Lower lobe of right lung (tissue), 2 donors: ENCODE measurements at regions not wholly inside any gene's neighbourhood (a gene's known extent, or its start where the extent isn't known, plus 50 kb on each side); places are given as distances from the start of the nearest gene placed in this dataset.
"Not testable (repeated sequence)": the region's sequence is repeated elsewhere in the genome, so short reads cannot be mapped to it uniquely, and the experiment has no call there.

Experiments
- ATAC-seq, 2 donors: fragments of 200-7000 bp; cut with Tn5 transposase; one replicate each; pipeline ENCODE4 v1.9.1; 2020 to 2022; ENCODE audit warnings: mild to moderate bottlenecking in 2 of 2, moderate library complexity in 2 of 2
- DNase-seq: peaks from one replicate; pipeline ENCODE4 v3.0.0-alpha.2; 2020
- H3K27ac ChIP-seq: fragments of 200-600 bp; one replicate; pipeline ENCODE4 v1.8.0; 2022
- H3K27me3 ChIP-seq: fragments of 200-600 bp; one replicate; pipeline ENCODE4 v1.8.0; 2022; ENCODE audit warnings: low read depth
- H3K36me3 ChIP-seq: fragments of 200-600 bp; one replicate; pipeline ENCODE4 v1.8.0; 2022; ENCODE audit warnings: mild to moderate bottlenecking
- H3K4me1 ChIP-seq: fragments of 200-600 bp; one replicate; pipeline ENCODE4 v1.8.0; 2022
- H3K4me3 ChIP-seq: fragments of 200-600 bp; one replicate; pipeline ENCODE4 v1.8.0; 2022; ENCODE audit warnings: mild to moderate bottlenecking
- H3K9me3 ChIP-seq: fragments of 200-600 bp; one replicate; pipeline ENCODE4 v1.8.0; 2022
- intact Hi-C: fragments of 100-400 bp; cut with DNase I; formaldehyde crosslinking; loops from one replicate; pipeline ENCODE4 v1.11.0; 2022
- TF ChIP-seq, protein P1 (sequence below): fragments of 200-600 bp; IDR thresholded peaks from one replicate; pipeline ENCODE4 v1.8.0; 2022; ENCODE audit warnings: antibody characterized with exemption, mild to moderate bottlenecking
- donor health status: DM: no; HTN: yes; CAD: no; lungs with severe emphysema.

DNA sequence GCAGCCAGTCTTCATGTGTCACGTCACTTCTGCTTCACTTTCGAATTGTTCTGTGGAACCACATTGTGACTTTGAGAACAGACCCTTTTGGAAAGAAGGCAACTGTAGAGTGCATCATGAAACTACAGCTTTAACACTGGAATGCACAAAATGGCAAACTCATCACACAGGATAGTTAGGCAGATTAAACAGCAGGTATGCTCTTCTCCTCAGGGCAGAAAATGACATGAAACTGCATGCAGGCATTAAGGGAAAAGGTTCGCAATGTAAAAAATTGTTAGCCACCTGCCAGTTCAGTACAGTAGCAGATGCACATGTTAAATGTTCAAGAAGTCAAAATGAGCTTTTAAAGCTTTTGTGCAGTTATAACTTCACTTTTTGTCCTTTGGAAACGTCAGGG is 864.6 kb upstream of the IGFBP7 start:
- ATAC-seq, result no peak
- no peak overlapping the region for H3K27ac ChIP-seq
- intact Hi-C loops, result no loop called here
- no peaks in the 10 kb centered on the region for H3K36me3 ChIP-seq
- no peak for DNase-seq
- no peaks in the 10 kb centered on the region for H3K9me3 ChIP-seq
- no peaks in the 10 kb centered on the region for H3K27me3 ChIP-seq
- TF ChIP-seq, protein P1, sequence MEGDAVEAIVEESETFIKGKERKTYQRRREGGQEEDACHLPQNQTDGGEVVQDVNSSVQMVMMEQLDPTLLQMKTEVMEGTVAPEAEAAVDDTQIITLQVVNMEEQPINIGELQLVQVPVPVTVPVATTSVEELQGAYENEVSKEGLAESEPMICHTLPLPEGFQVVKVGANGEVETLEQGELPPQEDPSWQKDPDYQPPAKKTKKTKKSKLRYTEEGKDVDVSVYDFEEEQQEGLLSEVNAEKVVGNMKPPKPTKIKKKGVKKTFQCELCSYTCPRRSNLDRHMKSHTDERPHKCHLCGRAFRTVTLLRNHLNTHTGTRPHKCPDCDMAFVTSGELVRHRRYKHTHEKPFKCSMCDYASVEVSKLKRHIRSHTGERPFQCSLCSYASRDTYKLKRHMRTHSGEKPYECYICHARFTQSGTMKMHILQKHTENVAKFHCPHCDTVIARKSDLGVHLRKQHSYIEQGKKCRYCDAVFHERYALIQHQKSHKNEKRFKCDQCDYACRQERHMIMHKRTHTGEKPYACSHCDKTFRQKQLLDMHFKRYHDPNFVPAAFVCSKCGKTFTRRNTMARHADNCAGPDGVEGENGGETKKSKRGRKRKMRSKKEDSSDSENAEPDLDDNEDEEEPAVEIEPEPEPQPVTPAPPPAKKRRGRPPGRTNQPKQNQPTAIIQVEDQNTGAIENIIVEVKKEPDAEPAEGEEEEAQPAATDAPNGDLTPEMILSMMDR, result no peak
- H3K4me3 ChIP-seq, result no peak overlapping the region
- H3K4me1 ChIP-seq, result no peaks in the 10 kb centered on the region

DNA sequence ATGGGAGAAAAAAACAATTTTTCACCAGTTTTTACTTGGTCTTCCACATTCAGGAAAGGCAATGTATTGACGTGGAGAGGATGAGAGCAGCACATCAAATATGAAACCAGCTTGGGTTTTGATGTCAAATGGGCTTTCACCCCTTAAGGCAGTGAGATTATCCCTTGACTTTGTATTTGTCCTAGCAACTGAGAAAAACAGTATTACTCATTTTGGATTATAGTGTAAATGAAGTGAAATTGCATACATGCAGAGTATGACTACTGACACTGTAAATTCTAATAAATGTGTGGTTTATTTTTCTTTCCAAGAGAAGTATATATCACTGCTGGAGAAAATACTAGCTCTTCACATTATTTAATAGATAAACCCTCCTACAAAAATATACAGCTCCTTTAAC is 863.6 kb upstream of the IGFBP7 start:
- H3K27ac ChIP-seq, result no peak overlapping the region
- no peaks in the 10 kb centered on the region for H3K4me1 ChIP-seq
- H3K36me3 ChIP-seq, result no peaks in the 10 kb centered on the region
- H3K4me3 ChIP-seq, result no peak overlapping the region
- TF ChIP-seq, protein P1, result no peak
- ATAC-seq (no peak), DNase-seq (no peak)
- no peaks in the 10 kb centered on the region for H3K9me3 ChIP-seq
- intact Hi-C loops, result no loop called here
- H3K27me3 ChIP-seq, result no peaks in the 10 kb centered on the region

DNA sequence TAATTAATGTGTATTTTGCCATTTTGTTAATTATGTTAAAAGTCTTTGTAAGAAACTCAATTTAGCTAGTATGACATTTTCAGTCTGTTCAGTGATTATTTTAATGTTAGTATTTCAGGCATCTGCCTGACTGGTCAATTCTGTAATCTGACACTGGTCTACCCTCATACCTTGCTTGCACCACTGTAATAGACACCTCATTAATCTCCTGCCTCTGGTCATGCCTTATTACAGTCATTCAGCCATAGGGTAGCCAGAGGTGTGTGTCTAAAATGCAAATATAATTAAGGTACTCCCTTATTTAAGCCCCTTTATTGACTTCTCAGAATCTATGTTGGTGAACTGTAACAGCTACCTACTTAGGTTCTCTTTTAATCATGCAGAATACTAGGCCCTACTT is 861.1 kb upstream of the IGFBP7 start:
- ATAC-seq (no peak), DNase-seq (no peak)
- H3K9me3 ChIP-seq, result peaks cover 2% of the 10 kb centered on the region
- TF ChIP-seq, protein P1, result no peak
- intact Hi-C loops, result no loop called here
- no peak overlapping the region for H3K4me3 ChIP-seq
- no peaks in the 10 kb centered on the region for H3K36me3 ChIP-seq
- no peak overlapping the region for H3K27ac ChIP-seq
- H3K27me3 ChIP-seq, result no peaks in the 10 kb centered on the region
- no peaks in the 10 kb centered on the region for H3K4me1 ChIP-seq

DNA sequence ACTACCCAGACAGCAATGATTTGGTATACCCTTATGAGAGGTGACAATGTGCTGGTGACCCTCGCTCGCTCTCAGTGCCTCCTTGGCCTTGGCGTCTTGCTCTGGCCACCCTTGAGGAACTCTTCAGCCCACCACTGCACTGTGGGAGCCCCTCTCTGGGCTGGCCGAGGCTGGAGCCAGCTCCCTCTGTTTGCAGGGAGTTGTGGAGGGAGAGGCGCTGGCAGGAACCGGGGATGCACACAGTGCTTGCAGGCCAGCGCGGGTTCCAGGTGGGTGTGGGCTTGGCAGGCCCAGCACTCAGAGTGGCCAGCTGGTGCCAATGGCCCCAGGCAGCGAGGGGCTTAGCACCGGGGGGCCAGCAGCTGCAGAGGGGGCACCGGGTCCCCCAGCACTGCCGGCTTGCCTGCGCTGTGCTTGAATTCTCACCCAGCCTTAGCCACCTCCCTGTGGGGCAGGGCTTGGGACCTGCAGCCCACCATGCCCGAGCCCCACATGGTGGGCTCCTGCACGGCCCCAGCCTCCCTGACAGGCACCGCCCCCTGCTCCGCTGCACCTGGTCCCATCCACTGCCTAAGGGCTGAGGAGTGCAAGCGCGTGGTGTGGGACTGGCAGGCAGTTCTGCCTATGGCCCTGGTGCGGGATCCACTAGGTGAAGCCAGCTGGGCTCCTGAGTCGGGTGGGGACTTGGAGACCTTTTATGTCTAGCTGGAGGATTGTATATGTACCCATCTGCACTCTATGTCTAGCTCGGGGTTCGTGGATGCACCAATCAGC is 857.0 kb upstream of the IGFBP7 start:
- no peak overlapping the region for H3K27ac ChIP-seq
- no peaks in the 10 kb centered on the region for H3K36me3 ChIP-seq
- TF ChIP-seq, protein P1, result no peak
- no peak for DNase-seq
- no peaks in the 10 kb centered on the region for H3K4me1 ChIP-seq
- peak in 1 of 2 donors; percentile 18 for ATAC-seq
- H3K9me3 ChIP-seq, result peaks cover 2% of the 10 kb centered on the region
- no peaks in the 10 kb centered on the region for H3K27me3 ChIP-seq
- no peak overlapping the region for H3K4me3 ChIP-seq
- intact Hi-C loops, result no loop called here

DNA sequence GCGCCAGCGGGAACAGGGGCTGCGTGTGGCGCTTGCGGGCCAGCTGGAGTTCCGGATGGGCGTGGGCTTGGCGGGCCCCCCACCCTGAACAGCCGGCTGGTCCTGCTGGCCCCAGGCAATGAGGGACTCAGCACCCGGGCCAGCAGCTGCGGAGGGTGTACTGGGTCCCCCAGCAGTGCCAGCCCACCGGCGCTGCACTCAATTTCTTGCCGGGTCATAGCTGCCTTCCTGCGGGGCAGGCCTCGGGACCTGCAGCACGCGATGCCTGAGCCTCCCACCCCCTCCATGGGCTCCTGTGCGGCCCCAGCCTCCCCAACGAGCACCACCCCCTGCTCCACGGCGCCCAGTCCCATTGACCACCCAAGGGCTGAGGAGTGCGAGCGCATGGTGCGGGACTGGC is 855.2 kb upstream of the IGFBP7 start:
- H3K36me3 ChIP-seq, H3K4me3 ChIP-seq, H3K4me1 ChIP-seq, intact Hi-C loops, H3K9me3 ChIP-seq, H3K27me3 ChIP-seq, DNase-seq, H3K27ac ChIP-seq, ATAC-seq: not testable (repeated sequence)

DNA sequence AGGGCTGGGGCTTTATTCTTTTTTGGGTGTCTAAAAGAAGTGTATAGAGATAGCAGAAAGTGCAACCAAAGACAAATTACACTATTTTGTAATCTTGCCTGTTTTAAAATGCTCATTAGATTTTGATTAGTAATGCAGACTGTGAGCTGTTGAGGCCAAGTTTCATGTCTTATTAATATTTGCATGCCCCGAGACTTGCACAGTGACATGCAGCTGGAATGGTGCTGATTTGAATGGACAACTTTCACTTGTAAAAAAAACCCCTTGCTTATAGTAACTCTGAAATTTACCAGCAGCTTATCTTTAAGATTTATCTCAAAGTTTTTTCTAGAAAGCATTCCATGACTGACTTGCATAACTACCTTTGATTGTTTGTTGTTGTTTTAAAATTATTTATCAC is 835.1 kb upstream of the IGFBP7 start:
- no peak overlapping the region for H3K4me3 ChIP-seq

More for the DNA sequence above, 835.1 kb upstream of the IGFBP7 start:
- intact Hi-C loops, result no loop called here
- TF ChIP-seq, protein P1, result no peak
- no peak overlapping the region for H3K27ac ChIP-seq
- H3K36me3 ChIP-seq, result no peaks in the 10 kb centered on the region
- H3K9me3 ChIP-seq, result no peaks in the 10 kb centered on the region
- DNase-seq (no peak), ATAC-seq (no peak)
- no peaks in the 10 kb centered on the region for H3K4me1 ChIP-seq
- H3K27me3 ChIP-seq, result no peaks in the 10 kb centered on the region
